ENCODE measurements at regions not wholly inside any gene's neighbourhood (a gene's known extent, or its start where the extent isn't known, plus 50 kb on each side); places are given as distances from the start of the nearest gene placed in this dataset.

DNA sequence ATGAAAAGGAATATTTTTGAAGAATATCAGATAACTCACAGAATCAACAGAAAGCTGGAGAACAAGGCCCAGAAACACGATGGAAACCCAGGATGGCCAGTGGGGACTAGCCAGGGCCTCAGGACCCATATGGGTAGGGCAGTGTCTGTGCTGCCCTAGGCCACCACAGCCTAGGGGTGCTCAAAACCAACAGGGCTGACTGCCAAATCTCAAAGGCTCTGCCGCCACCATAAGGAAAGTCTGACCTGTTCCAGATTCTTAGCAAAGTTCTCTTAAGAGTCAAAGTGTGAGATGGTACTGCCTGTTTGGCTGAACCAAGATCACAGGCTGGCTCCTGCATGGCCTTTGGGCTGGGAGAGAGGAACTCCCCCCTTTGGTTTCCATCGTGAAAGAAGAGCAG, 164.7 kb upstream of the CTTNBP2NL start:
- no peak for DNase-seq

- no peak for DNase-seq
These were observed 163.2 kb upstream of the CTTNBP2NL start for GRCh38 chr1:112232848-112233247.

GRCh38 chr1:112234710-112235109, 161.3 kb upstream of the CTTNBP2NL start:
- no peak for DNase-seq

GRCh38 chr1:112237983-112238545, 157.9 kb upstream of the CTTNBP2NL start:
- no peak for DNase-seq

DNA sequence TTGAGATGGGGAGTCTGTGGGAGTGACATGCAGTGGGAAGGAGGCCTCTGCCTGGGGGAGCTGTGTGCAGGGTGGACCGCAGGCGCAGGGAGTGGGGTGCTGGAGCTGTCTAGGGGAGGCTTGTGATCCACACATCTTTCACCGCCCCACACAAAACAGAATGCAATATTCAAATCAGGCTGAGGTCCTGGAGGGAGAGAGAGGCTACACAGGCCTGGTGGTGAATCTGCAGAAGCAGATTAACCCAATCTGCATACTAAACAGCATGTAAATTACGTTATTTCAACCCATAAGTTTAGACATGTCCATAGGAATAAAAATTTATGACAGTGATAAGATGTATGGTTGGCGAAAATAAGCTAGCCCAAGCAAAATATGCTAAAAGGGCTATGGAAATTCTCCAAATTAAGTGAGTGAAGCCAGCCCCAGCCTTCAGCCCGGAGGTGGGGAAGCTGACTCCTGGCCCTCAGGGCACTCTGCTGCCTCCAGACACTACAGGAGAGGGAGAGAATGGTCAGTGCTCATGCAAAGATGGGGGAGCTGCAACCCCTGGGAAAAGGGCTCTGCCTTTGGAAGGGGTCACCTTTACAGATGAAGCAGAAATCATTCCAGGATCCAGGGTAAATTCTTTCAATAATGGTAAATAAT, 156.2 kb upstream of the CTTNBP2NL start:
- no peak for DNase-seq

- no peak for DNase-seq
These were observed 153.5 kb upstream of the CTTNBP2NL start for GRCh38 chr1:112242470-112242869.

DNA sequence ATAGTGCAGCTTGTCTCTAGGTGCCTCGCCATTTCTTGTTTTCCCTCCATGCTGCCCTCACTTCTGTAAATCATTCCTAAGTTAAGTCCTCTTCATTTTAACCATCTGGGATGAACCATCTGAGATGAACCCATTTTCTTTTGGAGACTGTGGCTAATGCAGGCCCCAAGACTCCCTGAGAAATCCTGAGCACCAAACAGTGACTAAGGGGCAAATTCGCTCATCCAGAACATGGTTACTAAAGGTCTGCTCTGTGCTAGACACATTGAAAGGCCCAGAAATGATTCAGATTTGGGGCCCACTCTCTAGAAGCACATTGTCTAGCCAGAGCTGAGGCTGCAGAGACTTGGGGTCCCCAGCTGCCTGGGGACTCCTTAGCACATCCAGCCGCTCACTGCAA, 151.9 kb upstream of the CTTNBP2NL start:
- no peak for DNase-seq

- DNase-seq = no peak
These were observed 150.9 kb upstream of the CTTNBP2NL start for GRCh38 chr1:112245114-112245513.

- DNase-seq = no peak
These were observed 148.9 kb upstream of the CTTNBP2NL start for GRCh38 chr1:112247036-112247597.

DNA sequence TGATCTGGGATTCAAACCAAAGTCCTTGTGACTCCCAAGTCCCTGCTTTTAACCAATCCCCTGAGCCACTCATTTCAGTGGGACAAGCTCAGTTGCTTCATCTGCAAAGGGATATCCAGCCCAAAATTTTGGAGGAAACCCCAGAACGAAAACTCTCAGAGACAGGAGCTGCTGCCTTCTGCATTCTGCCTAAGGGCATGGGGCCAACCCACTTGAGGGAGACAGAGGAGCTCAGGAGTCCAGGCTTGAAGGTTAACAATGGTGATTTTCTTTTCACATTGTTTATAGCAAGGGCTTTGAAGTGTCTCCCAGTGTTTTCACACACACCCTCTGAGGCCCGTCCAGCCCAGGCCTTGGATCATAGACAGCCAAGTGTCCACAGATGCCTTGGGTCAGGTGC, 148.1 kb upstream of the CTTNBP2NL start:
- no peak for DNase-seq

DNA sequence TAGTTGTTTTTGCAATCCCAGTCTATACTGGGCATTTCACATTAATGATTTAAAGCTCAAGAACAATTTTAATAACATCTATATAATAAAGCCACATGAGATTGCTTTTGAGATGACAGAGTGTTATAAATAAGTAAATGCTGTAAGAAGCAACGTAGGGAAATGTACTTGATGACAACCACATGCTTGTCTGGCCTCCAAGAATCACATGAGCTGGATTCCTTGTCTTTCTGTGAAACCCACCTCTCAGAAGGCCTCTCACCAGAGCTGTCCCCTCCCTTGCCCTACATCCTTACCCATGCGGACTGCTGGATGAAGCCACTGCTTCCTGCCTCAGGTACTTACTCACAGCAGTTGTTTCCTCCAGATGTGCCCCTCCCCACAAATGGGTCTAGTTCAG, 145.1 kb upstream of the CTTNBP2NL start:
- DNase-seq = no peak

DNA sequence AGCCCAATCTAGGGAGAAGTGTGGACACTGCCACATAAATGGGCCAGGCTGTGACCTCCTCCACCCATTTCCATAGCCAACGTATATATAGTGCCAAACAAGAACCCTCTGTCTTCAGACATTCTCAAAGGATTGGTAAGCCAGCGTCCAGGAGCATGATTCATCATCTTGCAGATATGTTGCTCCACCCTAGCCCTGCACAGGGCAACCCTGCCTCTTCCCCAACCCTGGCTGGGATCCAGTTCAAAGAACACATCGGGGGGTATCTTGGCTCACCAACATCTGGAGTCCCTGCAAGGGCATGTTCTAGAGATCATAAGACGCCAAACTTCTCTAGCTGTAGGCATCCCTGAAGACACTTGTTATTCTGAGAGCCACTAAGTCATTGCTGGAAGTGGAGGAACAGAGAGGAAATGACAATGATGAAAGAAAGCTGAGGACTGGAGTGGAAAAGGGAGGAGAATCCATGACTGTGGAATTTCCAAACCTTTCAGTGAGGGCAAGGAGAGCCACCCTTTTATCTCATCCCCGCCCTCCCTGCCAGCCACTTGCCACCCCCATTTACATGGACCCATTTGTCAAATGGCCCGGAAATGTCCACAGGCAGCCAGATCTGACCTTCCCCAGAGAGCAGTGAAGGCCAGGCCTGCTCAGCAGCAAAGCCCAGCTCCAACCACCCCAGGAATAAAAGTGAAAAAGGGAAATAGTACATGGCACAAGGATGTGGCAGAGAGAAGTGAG, 144.1 kb upstream of the CTTNBP2NL start:
- DNase-seq = no peak

GRCh38 chr1:112253366-112253765, 142.6 kb upstream of the CTTNBP2NL start:
- DNase-seq = no peak

GRCh38 chr1:112255080-112255479, 140.9 kb upstream of the CTTNBP2NL start:
- no peak for DNase-seq

DNA sequence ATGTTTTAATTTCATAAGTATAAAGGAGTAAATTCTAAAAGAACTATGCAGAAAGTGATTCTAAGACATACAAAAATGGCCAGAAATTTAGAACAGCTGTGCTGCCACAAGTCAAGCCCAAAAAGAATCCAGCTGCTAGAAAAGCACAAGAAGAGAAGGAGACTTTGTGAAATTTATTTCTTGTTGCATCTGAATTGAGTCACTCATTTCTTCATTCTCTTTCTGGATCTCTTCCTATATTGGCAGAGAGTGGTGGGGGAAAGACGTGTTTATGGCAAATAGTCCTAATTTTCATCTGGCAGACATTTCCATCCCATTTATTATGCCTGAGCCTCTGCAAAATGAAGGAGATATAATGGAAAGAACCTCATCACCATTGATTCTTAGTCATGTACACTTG, 139.6 kb upstream of the CTTNBP2NL start:
- DNase-seq = no peak

- DNase-seq = no peak
These were observed 138.8 kb upstream of the CTTNBP2NL start for GRCh38 chr1:112257043-112257835.

GRCh38 chr1:112260699-112261098, 135.3 kb upstream of the CTTNBP2NL start:
- DNase-seq = no peak

DNA sequence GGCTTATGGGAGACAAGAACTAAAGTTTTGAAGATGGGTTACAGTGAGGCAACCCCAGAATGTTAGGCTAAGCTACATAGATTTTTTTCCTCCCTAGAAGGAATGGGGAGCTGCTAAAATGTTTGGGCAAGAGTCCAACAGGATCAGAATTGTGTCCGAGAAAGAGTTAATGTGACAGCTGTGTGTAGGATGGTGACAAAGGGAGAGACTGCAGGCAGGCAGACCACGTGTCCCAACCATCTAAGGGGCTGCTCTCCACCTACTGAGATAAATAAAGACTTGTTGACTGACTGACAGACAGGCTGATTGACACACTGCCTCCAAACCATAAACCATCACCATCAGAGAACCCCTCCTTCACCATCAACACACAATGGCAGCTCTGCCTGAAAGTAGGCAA, 133.7 kb upstream of the CTTNBP2NL start:
- DNase-seq = no peak

DNA sequence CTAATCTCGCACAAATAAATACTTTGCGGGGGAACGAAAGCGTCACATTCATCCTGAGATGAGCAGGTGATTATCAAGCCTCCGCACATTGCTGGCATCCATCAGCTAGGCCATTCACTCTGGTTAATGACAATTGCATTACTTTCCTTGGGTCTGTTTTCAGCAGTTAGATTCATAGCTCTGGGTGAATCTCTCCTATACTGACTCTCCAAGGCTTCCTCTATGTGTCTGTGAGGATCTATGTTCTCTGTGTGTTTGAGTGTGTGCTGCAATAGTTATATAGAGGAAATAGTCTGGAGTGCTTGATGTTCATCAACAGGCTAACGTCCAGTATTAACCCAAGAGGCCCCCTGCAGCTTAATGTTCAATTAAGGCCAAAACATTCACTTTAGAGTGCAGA, 133.0 kb upstream of the CTTNBP2NL start:
- no peak for DNase-seq

- no peak for DNase-seq
These were observed 132.6 kb upstream of the CTTNBP2NL start for GRCh38 chr1:112263453-112263852.

DNA sequence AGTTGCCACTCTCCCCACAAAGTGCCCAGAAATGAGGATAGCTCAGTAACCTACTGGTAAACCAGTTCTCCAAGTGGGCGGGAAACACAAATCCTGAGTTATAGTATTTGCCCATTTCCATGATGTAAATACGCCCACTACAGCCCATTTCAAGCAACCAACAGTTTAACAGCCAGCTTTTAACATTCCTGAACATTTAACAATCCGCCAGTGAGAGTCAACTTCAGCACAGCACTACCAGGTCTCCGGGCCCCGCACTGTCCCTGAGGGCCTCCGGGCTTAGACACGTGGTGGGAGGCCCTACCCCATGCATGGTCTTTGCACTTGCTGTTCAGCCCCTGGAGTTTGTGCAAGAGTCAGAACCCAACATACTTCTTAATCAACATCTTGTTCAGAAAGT, 132.0 kb upstream of the CTTNBP2NL start:
- DNase-seq = no peak

- DNase-seq = no peak
These were observed 131.5 kb upstream of the CTTNBP2NL start for GRCh38 chr1:112264553-112264952.

GRCh38 chr1:112265931-112266330, 130.1 kb upstream of the CTTNBP2NL start:
- DNase-seq = no peak

Measured in stimulated activated naive CD4-positive, alpha-beta T cell (primary cell).